ENCODE measurements at regions not wholly inside any gene's neighbourhood (a gene's known extent, or its start where the extent isn't known, plus 50 kb on each side); places are given as distances from the start of the nearest gene placed in this dataset.

GRCh38 chr12:130016194-130016593 lies 112.4 kb upstream of the TMEM132D start:
- no peaks in the 10 kb centered on the region for H3K36me3 ChIP-seq (ENCODE audit: insufficient read depth, low read length)
- TF ChIP-seq CTCF (IDR thresholded peaks at IDR 0.05) = no peak
- ATAC-seq (ENCODE audit: poor library complexity) (no peak), DNase-seq (no peak)
- no peak overlapping the region for H3K27ac ChIP-seq (ENCODE audit: low read depth in 1 of 2, low read length in 2 of 2)
- H3K27me3 ChIP-seq (ENCODE audit: control insufficient read depth in 1 of 2, insufficient read depth in 2 of 2, low read length in 2 of 2) = peaks cover 2 to 6% of the 10 kb centered on the region in 2 experiments
- no peak overlapping the region for H3K4me3 ChIP-seq (ENCODE audit: low read length)
- H3K4me3 Mint-ChIP-seq = no peak overlapping the region
- no peaks in the 10 kb centered on the region for H3K9me3 Mint-ChIP-seq
- H3K4me1 ChIP-seq (ENCODE audit: insufficient read depth, low read length) = peaks cover 4% of the 10 kb centered on the region
- peaks cover 0 to 14% of the 10 kb centered on the region in 2 experiments for H3K9me3 ChIP-seq (ENCODE audit: control insufficient read depth in 1 of 2, insufficient read depth in 1 of 2, low read length in 2 of 2)
- H3K27ac Mint-ChIP-seq = no peak overlapping the region
- peaks cover 21% of the 10 kb centered on the region for H3K27me3 Mint-ChIP-seq
- CTCF ChIA-PET = no interaction called here
- H3K4me1 Mint-ChIP-seq (ENCODE audit: low read depth) = no peaks in the 10 kb centered on the region
- POLR2A ChIA-PET = no interaction called here
- no peaks in the 10 kb centered on the region for H3K36me3 Mint-ChIP-seq (ENCODE audit: low read depth)
- intact Hi-C loops (cut with DNase I, micrococcal nuclease) = no loop called here

- ChIA-PET CTCF (no interaction called here), POLR2A (no interaction called here)
- Histone ChIP-seq H3K27me3 (ENCODE audit: control insufficient read depth in 1 of 2, insufficient read depth in 2 of 2, low read length in 2 of 2) (peaks cover 2 to 6% of the 10 kb centered on the region in 2 experiments), H3K36me3 (ENCODE audit: insufficient read depth, low read length) (no peaks in the 10 kb centered on the region), H3K4me1 (ENCODE audit: insufficient read depth, low read length) (peaks cover 4% of the 10 kb centered on the region), H3K4me3 (ENCODE audit: low read length) (no peak overlapping the region), H3K9me3 (ENCODE audit: control insufficient read depth in 1 of 2, insufficient read depth in 1 of 2, low read length in 2 of 2) (peaks cover 0 to 14% of the 10 kb centered on the region in 2 experiments), H3K27ac (ENCODE audit: low read depth in 1 of 2, low read length in 2 of 2) (no peak overlapping the region)
- H3K4me1 Mint-ChIP-seq (ENCODE audit: low read depth) = no peaks in the 10 kb centered on the region
- H3K9me3 Mint-ChIP-seq = no peaks in the 10 kb centered on the region
- intact Hi-C loops (cut with DNase I, micrococcal nuclease) = no loop called here
- no peaks in the 10 kb centered on the region for H3K36me3 Mint-ChIP-seq (ENCODE audit: low read depth)
- H3K27ac Mint-ChIP-seq = no peak overlapping the region
- peaks cover 16% of the 10 kb centered on the region for H3K27me3 Mint-ChIP-seq
- no peak overlapping the region for H3K4me3 Mint-ChIP-seq
- DNase-seq (no peak), ATAC-seq (ENCODE audit: poor library complexity) (no peak)
- TF ChIP-seq CTCF (IDR thresholded peaks at IDR 0.05) = no peak
Observed at GRCh38 chr12:130016986-130017385, 113.2 kb upstream of the TMEM132D start.

- H3K4me3 Mint-ChIP-seq = no peak overlapping the region
- peaks cover 0 to 14% of the 10 kb centered on the region in 2 experiments for H3K9me3 ChIP-seq (ENCODE audit: control insufficient read depth in 1 of 2, insufficient read depth in 1 of 2, low read length in 2 of 2)
- H3K4me1 Mint-ChIP-seq (ENCODE audit: low read depth) = no peaks in the 10 kb centered on the region
- H3K27me3 Mint-ChIP-seq = peaks cover 16% of the 10 kb centered on the region
- intact Hi-C loops (cut with DNase I, micrococcal nuclease) = no loop called here
- no peak for TF ChIP-seq CTCF (IDR thresholded peaks at IDR 0.05)
- H3K27ac ChIP-seq (ENCODE audit: low read depth in 1 of 2, low read length in 2 of 2) = no peak overlapping the region
- no peaks in the 10 kb centered on the region for H3K36me3 Mint-ChIP-seq (ENCODE audit: low read depth)
- peaks cover 4% of the 10 kb centered on the region for H3K4me1 ChIP-seq (ENCODE audit: insufficient read depth, low read length)
- ChIA-PET POLR2A (no interaction called here), CTCF (interaction anchor here (0.8 kb wide), 1 partner anchor 9 kb away, joined by 3 read pairs; no protein-coding TSS in a partner anchor)
- peaks cover 2 to 6% of the 10 kb centered on the region in 2 experiments for H3K27me3 ChIP-seq (ENCODE audit: control insufficient read depth in 1 of 2, insufficient read depth in 2 of 2, low read length in 2 of 2)
- H3K9me3 Mint-ChIP-seq = no peaks in the 10 kb centered on the region
- ATAC-seq (ENCODE audit: poor library complexity) (no peak), DNase-seq (no peak)
- H3K4me3 ChIP-seq (ENCODE audit: low read length) = no peak overlapping the region
- no peak overlapping the region for H3K27ac Mint-ChIP-seq
- no peaks in the 10 kb centered on the region for H3K36me3 ChIP-seq (ENCODE audit: insufficient read depth, low read length)
Observed at GRCh38 chr12:130017591-130018449, 114.0 kb upstream of the TMEM132D start.

All from CD4-positive, alpha-beta T cell (primary cell).